Gastrocnemius medialis (tissue), 4 donors: ENCODE measurements at regions not wholly inside any gene's neighbourhood (a gene's known extent, or its start where the extent isn't known, plus 50 kb on each side); places are given as distances from the start of the nearest gene placed in this dataset.

Experiments used
- POLR2A ChIP-seq, 2 donors: fragments of 450-650 bp; IDR thresholded peaks; one replicate each; pipeline ENCODE4 v1.6.1; 2017; ENCODE audit warnings: antibody characterized with exemption in 2 of 2, mild to moderate bottlenecking in 2 of 2, moderate library complexity in 2 of 2
- TF ChIP-seq, protein P1 (sequence below), 5 experiments: fragments of 450-650 bp in 3 of 5; fragments of 200-600 bp in 2 of 5; sonication (generic) in 2 of 5; IDR thresholded peaks in 4 of 5; conservative IDR thresholded peaks in 1 of 5; 1 replicate in 4 of 5; 2 replicates in 1 of 5; pipeline ENCODE4 v1.5.1; 2016 to 2019; ENCODE audit warnings: antibody characterized with exemption in 5 of 5, mild to moderate bottlenecking in 3 of 5, moderate library complexity in 3 of 5

DNA sequence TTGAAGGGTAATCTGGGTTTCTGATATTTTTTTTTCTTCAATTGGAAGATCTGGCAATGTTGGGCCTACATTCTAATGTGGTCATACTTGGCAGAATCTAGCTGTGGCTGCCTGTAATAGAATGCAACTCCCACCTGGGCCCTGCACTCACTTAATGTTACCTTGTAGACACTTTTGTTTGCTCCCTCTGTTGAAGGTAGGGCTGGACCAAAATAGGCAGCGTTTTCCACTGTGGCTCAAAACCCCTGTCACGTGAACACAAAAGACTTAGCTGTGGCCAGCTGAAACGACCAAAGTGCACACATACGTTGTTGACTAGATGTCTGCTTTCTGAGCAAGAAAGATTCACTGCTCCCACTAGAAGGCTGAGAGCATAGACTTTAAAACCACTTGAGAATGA lies 117.6 kb upstream of the HMHB1 start:
- TF ChIP-seq, protein P1, sequence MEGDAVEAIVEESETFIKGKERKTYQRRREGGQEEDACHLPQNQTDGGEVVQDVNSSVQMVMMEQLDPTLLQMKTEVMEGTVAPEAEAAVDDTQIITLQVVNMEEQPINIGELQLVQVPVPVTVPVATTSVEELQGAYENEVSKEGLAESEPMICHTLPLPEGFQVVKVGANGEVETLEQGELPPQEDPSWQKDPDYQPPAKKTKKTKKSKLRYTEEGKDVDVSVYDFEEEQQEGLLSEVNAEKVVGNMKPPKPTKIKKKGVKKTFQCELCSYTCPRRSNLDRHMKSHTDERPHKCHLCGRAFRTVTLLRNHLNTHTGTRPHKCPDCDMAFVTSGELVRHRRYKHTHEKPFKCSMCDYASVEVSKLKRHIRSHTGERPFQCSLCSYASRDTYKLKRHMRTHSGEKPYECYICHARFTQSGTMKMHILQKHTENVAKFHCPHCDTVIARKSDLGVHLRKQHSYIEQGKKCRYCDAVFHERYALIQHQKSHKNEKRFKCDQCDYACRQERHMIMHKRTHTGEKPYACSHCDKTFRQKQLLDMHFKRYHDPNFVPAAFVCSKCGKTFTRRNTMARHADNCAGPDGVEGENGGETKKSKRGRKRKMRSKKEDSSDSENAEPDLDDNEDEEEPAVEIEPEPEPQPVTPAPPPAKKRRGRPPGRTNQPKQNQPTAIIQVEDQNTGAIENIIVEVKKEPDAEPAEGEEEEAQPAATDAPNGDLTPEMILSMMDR (IDR thresholded peaks at IDR 0.05 in 4 of 5, conservative IDR thresholded peaks at IDR 0.05 in 1 of 5), result no peak
- no peak for TF ChIP-seq POLR2A (IDR thresholded peaks at IDR 0.05)
